ENCODE measurements at regions not wholly inside any gene's neighbourhood (a gene's known extent, or its start where the extent isn't known, plus 50 kb on each side); places are given as distances from the start of the nearest gene placed in this dataset.

DNA sequence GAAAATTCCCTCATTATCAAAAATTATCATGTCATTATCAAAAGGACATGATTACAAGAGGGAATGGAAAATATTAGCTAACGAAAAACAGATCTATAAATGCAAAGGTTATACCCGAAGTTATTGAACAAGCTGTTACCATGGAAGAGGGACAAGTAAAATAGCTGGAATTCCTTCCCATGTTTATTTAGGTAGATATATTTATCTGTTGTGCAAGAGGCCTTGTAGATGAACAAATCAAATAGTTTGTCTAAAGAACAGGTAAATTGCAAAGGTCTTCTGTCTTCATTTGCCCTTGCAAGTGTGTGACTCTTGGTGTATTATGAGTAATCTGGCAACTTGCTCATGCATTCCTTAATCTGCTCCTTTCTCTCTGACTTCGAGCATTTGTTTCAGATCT, 1170.9 kb downstream of the SORCS1 start:
- TF ChIP-seq, protein P1, sequence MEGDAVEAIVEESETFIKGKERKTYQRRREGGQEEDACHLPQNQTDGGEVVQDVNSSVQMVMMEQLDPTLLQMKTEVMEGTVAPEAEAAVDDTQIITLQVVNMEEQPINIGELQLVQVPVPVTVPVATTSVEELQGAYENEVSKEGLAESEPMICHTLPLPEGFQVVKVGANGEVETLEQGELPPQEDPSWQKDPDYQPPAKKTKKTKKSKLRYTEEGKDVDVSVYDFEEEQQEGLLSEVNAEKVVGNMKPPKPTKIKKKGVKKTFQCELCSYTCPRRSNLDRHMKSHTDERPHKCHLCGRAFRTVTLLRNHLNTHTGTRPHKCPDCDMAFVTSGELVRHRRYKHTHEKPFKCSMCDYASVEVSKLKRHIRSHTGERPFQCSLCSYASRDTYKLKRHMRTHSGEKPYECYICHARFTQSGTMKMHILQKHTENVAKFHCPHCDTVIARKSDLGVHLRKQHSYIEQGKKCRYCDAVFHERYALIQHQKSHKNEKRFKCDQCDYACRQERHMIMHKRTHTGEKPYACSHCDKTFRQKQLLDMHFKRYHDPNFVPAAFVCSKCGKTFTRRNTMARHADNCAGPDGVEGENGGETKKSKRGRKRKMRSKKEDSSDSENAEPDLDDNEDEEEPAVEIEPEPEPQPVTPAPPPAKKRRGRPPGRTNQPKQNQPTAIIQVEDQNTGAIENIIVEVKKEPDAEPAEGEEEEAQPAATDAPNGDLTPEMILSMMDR (IDR thresholded peaks at IDR 0.05; ENCODE audit: low read depth, low read length), result no peak
- no peaks in the 10 kb centered on the region for H3K36me3 ChIP-seq
- no peaks in the 10 kb centered on the region for H3K4me1 ChIP-seq (ENCODE audit: low read depth)
- H3K27ac ChIP-seq, result no peak overlapping the region
- DNase-seq (ENCODE audit: low read depth in 1 of 2, low spot score in 1 of 2), result no peak
- no peak overlapping the region for H3K4me3 ChIP-seq
- no peaks in the 10 kb centered on the region for H3K27me3 ChIP-seq
- H3K9me3 ChIP-seq (ENCODE audit: low read depth), result no peaks in the 10 kb centered on the region

DNA sequence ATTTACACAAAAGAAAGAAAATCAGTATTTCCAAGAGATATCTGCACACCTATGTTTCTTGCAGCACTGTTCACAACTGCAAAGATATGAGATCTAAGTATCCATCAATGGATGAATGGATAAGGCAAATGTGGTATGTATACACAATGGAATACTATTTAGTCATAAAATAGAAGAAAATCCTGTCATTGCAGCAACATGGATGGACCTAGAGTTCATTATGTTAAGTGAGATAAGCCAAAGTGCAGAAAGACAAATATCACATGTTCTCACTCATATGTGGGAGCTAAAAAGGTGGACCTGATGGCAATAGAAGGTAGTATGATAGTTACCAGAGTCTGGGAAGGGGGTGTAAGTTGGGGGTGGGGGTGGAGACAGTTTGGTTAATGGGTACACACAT, 1171.6 kb downstream of the SORCS1 start:
- no peaks in the 10 kb centered on the region for H3K36me3 ChIP-seq
- no peak for DNase-seq (ENCODE audit: low read depth in 1 of 2, low spot score in 1 of 2)
- TF ChIP-seq, protein P1 (IDR thresholded peaks at IDR 0.05; ENCODE audit: low read depth, low read length), result no peak

DNA sequence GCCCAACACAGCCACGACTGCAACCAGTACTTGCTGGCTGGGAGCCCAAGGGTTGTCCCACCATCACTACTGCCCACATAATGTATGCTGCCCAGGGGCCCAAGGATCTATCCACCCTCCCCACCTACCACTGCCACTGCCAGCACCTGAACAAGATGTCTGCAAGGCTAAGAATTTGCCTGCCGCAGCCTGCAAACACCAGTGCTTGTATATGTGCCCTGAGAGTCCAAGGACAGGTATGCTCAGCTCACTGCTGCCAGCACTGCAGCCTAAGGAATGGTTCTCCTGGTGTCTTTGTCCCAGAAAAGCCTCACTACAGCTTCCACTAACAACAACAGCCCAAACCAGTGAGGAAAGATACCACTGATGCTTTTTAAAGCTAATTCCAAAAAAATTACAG, 1174.0 kb downstream of the SORCS1 start:
- peaks cover under 1% of the 10 kb centered on the region for H3K4me1 ChIP-seq (ENCODE audit: low read depth)
- no peaks in the 10 kb centered on the region for H3K9me3 ChIP-seq (ENCODE audit: low read depth)
- H3K36me3 ChIP-seq, result no peaks in the 10 kb centered on the region
- H3K27me3 ChIP-seq, result no peaks in the 10 kb centered on the region
- no peak for DNase-seq (ENCODE audit: low read depth in 1 of 2, low spot score in 1 of 2)
- no peak overlapping the region for H3K4me3 ChIP-seq
- no peak overlapping the region for H3K27ac ChIP-seq
- TF ChIP-seq, protein P1 (IDR thresholded peaks at IDR 0.05; ENCODE audit: low read depth, low read length), result no peak

More for the DNA sequence above, 1171.6 kb downstream of the SORCS1 start:
- H3K27me3 ChIP-seq, result no peaks in the 10 kb centered on the region
- H3K9me3 ChIP-seq (ENCODE audit: low read depth), result no peaks in the 10 kb centered on the region
- no peaks in the 10 kb centered on the region for H3K4me1 ChIP-seq (ENCODE audit: low read depth)
- H3K27ac ChIP-seq, result no peak overlapping the region
- H3K4me3 ChIP-seq, result no peak overlapping the region

DNA sequence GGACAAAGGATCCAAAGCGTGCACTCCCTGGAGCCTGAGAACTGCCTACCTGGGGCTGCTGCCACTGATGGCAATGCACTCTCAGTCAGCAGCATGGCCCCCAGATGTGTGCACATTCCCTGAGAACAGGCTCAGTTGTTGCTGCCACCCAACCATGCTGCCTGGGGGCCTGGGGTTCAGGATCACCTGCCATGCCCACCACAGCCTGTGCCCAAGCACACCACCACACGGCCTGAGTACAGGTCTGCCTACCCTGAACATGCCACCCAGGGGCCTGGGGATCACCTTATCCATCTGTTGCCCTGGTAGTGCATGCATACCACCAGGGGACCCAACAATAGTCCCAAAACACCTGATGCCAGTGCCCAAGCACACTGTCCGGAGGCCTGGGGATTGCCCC, 1174.5 kb downstream of the SORCS1 start:
- Histone ChIP-seq H3K4me1 (ENCODE audit: low read depth) (peaks cover 3% of the 10 kb centered on the region), H3K27me3 (no peaks in the 10 kb centered on the region), H3K27ac (no peak overlapping the region), H3K9me3 (ENCODE audit: low read depth) (no peaks in the 10 kb centered on the region), H3K4me3 (no peak overlapping the region), H3K36me3 (no peaks in the 10 kb centered on the region)
- TF ChIP-seq, protein P1 (IDR thresholded peaks at IDR 0.05; ENCODE audit: low read depth, low read length), result no peak
- DNase-seq (ENCODE audit: low read depth in 1 of 2, low spot score in 1 of 2), result no peak

DNA sequence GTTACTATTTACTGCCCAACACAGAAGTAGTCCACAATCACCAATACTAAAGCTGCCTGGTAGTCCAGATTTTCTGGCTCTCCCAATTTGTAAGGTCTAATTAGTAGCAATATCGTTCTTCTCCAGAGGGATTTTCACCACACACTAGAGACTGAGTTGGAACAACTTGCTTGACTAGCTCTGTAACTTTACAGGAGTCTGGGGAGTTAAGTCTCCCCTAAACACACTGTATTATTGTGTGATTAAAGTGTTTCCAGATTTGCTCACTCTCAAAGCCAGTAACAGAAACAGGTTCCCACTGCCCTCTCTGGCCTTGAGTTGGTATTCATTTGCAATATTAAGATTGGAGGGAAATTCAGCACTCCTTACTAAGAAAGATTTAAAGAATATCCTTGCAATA, 1175.7 kb downstream of the SORCS1 start:
- H3K4me1 ChIP-seq (ENCODE audit: low read depth), result peaks cover 3% of the 10 kb centered on the region
- DNase-seq (ENCODE audit: low read depth in 1 of 2, low spot score in 1 of 2), result no peak
- H3K27ac ChIP-seq, result no peak overlapping the region
- no peak overlapping the region for H3K4me3 ChIP-seq
- H3K36me3 ChIP-seq, result no peaks in the 10 kb centered on the region
- H3K9me3 ChIP-seq (ENCODE audit: low read depth), result no peaks in the 10 kb centered on the region
- H3K27me3 ChIP-seq, result no peaks in the 10 kb centered on the region
- TF ChIP-seq, protein P1 (IDR thresholded peaks at IDR 0.05; ENCODE audit: low read depth, low read length), result no peak
